VCaP (cell line): ENCODE measurements at regions not wholly inside any gene's neighbourhood (a gene's known extent, or its start where the extent isn't known, plus 50 kb on each side); places are given as distances from the start of the nearest gene placed in this dataset.
"Not testable (repeated sequence)": the region's sequence is repeated elsewhere in the genome, so short reads cannot be mapped to it uniquely, and the experiment has no call there.

Experiments
- H3K27ac ChIP-seq: fragments of 450-650 bp; 2 replicates; pipeline ENCODE4 v1.5.1; 2017
- CTCF ChIP-seq: fragments of 450-650 bp; conservative IDR thresholded peaks from 2 replicates; pipeline ENCODE4 v1.5.1; 2017; ENCODE audit warnings: mild to moderate bottlenecking, moderate library complexity

GRCh38 chr20:25997367-25998038 is 300.9 kb upstream of the ZNF337 start:
- not testable (repeated sequence) for H3K27ac ChIP-seq

DNA sequence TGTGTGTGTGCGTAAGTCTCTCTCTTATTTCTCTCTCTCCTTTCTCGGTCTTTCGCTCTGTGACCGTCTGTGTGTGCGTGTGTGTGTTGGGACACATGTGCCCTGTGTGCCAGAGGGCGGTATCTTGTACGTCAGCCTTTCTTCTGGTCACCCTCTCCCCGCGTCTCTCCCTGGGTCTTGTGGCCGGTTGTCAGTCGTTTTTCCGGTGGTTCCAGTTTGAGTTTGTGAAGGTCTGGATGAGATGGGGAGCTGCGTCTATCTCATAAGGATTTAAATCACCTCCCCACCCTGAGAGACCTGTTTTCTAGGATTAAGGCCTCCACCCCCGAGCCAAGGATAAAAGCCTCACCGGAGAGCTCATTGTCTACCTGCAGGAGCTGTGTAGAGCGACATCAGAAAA is 295.5 kb upstream of the ZNF337 start:
- TF ChIP-seq CTCF: no peak
- H3K27ac ChIP-seq: peak overlapping the region; percentile 69

- peak overlapping the region; percentile 69 for H3K27ac ChIP-seq
- no peak for TF ChIP-seq CTCF
These were observed 295.1 kb upstream of the ZNF337 start for GRCh38 chr20:25991756-25992130.

GRCh38 chr20:25991051-25991755 is 294.6 kb upstream of the ZNF337 start:
- no peak for TF ChIP-seq CTCF

GRCh38 chr20:25989686-25990085 is 293.0 kb upstream of the ZNF337 start:
- not testable (repeated sequence) for H3K27ac ChIP-seq

More at GRCh38 chr20:25991051-25991755, 294.6 kb upstream of the ZNF337 start:
- peak overlapping the region; percentile 69 for H3K27ac ChIP-seq

DNA sequence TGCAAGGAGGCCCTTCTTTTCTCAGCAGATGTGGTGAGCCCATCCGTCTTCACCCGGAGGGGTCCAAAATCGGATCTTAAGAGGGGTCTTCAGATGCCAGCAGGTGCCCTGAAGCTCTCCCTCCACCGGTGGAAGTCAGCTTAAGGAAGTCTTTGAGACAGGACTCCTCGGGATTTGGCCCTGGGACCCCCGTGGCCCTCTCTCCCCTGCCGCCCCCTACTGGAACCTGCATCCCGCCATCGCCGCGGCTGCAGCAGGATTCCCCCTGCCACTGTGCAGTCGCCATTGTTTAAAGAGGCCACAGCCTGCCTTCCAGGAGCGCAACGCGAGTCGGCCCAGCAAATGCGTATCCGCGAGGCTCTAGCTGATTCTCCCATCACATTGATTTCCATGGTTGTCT is 292.5 kb upstream of the ZNF337 start:
- no peak overlapping the region for H3K27ac ChIP-seq
- no peak for TF ChIP-seq CTCF

GRCh38 chr20:25987928-25988560 is 291.4 kb upstream of the ZNF337 start:
- H3K27ac ChIP-seq: not testable (repeated sequence)

DNA sequence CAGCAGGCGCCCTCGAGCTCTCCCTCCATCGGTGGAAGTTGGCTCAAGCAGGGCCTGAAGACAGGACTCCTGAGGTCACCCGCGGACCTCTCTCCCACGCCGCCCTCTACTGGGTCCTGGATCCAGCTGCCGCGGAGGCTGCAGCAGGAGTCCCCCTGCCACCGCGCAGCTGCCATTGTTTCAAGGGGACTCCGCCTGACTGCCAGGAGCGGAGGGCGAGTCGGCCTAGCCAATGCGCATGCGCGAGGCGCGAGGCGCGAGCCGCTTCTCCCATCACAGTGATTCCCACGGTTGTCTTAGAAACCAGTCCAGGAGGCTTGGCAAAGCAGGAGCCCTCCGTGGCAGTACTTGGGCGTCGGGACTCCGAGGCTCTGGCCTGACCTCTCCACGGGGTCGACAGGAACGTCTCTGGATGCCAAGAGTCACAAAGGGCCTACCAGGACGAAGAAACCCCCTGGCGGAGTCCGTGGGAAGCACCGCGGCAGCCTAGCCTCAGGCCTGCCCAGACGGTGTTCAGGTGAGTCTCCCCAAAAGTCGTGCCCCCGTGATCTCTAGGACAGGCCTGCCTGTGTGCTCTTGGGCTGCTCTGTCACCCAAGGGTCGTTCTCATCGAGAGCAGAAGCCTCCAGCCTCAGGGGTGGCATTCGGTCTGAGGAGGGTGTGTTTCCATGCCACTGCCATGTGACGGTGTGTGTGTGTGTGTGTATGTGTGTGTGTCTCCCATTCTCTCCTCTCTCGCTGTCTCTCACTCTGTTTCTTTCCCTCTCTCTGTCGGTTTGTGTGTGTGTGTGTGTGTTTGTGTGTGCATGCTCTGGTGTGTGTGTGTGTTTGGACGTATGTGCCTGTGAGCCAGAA is 290.6 kb upstream of the ZNF337 start:
- no peak overlapping the region for H3K27ac ChIP-seq
- no peak for TF ChIP-seq CTCF
